IMR-90 (cell line): ENCODE measurements at regions not wholly inside any gene's neighbourhood (a gene's known extent, or its start where the extent isn't known, plus 50 kb on each side); places are given as distances from the start of the nearest gene placed in this dataset.

ENCODE experiments used
- ATAC-seq: fragments of 200-7000 bp; cut with Tn5 transposase; 2 replicates; pipeline ENCODE4 v1.9.1; 2020; ENCODE audit warnings: low read depth, mild to moderate bottlenecking, moderate library complexity
- BruUV-seq: library from RNA; stranded (reverse); fragments of 400-500 nt; replicated peaks from 2 replicates; lab custom pipeline; 2021; lab: Mats Ljungman, UMichigan
- CTCF ChIA-PET: fragments of 300-600 bp; formaldehyde crosslinking; extraction: SDS; loops from one replicate; lab custom pipeline; 2021; ENCODE audit warnings: antibody characterized with exemption; lab: Yijun Ruan, JAX
- POLR2A ChIA-PET: fragments of 300-600 bp; sonication (Branson Sonifier 250); formaldehyde crosslinking; loops from one replicate; lab custom pipeline; 2022; ENCODE audit warnings: antibody characterized with exemption; ENCODE audit not compliant: unreplicated experiment; lab: Charles Lee
- DNase-seq: peaks from one replicate; pipeline ENCODE4 v3.0.0; 2013
- H2AFZ ChIP-seq: replicated peaks from 2 replicates; pipeline ENCODE3; 2013; ENCODE audit warnings: low read length, mild to moderate bottlenecking; ENCODE audit not compliant: poor library complexity
- H2AK5ac ChIP-seq: 2 replicates; pipeline ENCODE4 v1.6.1; 2013; ENCODE audit warnings: low read depth, low read length, inconsistent platforms
- H2AK9ac ChIP-seq: replicated peaks from 2 replicates; pipeline ENCODE3; 2013; ENCODE audit warnings: mild to moderate bottlenecking, low read depth, low read length, moderate library complexity; ENCODE audit not compliant: poor library complexity
- H2BK120ac ChIP-seq: 2 replicates; pipeline ENCODE4 v1.6.1; 2013; ENCODE audit warnings: low read depth, low read length, inconsistent platforms
- H2BK15ac ChIP-seq: 3 replicates; pipeline ENCODE4 v1.6.1; 2013; ENCODE audit warnings: low read depth, low read length, inconsistent platforms
- H2BK20ac ChIP-seq: 2 replicates; pipeline ENCODE4 v1.6.1; 2013; ENCODE audit warnings: low read depth, mild to moderate bottlenecking, inconsistent platforms, low read length, moderate library complexity
- H2BK5ac ChIP-seq: 2 replicates; pipeline ENCODE4 v1.6.1; 2013; ENCODE audit warnings: mild to moderate bottlenecking, low read depth, low read length, inconsistent platforms; ENCODE audit not compliant: poor library complexity, severe bottlenecking
- H3K14ac ChIP-seq: replicated peaks from 2 replicates; pipeline ENCODE4 v1.6.1; 2013; ENCODE audit warnings: low read depth, low read length, inconsistent platforms
- H3K18ac ChIP-seq: 2 replicates; pipeline ENCODE4 v1.6.1; 2013; ENCODE audit warnings: low read depth, low read length, control low read depth
- H3K23ac ChIP-seq: 2 replicates; pipeline ENCODE4 v1.6.1; 2013; ENCODE audit warnings: low read depth, low read length, inconsistent platforms
- H3K27ac ChIP-seq: 2 replicates; pipeline ENCODE4 v1.5.1; 2013; ENCODE audit warnings: mild to moderate bottlenecking, control low read depth, low read length; ENCODE audit not compliant: insufficient read depth
- H3K27me3 ChIP-seq: 2 replicates; pipeline ENCODE4 v1.6.1; 2013; ENCODE audit warnings: low read length; ENCODE audit not compliant: control insufficient read depth, insufficient read depth
- H3K36me3 ChIP-seq: 2 replicates; pipeline ENCODE4 v1.6.1; 2013; ENCODE audit warnings: low read length, mixed read lengths; ENCODE audit not compliant: control insufficient read depth, insufficient read depth
- H3K4ac ChIP-seq: 2 replicates; pipeline ENCODE4 v1.6.1; 2013; ENCODE audit warnings: low read depth, low read length, inconsistent platforms
- H3K4me1 ChIP-seq: 2 replicates; pipeline ENCODE4 v1.6.1; 2013; ENCODE audit warnings: low read length, mixed read lengths; ENCODE audit not compliant: control insufficient read depth, insufficient read depth
- H3K4me2 ChIP-seq: 2 replicates; pipeline ENCODE4 v1.6.1; 2013; ENCODE audit warnings: low read depth, mild to moderate bottlenecking, control low read depth, low read length, moderate library complexity
- H3K4me3 ChIP-seq: 2 replicates; pipeline ENCODE4 v1.5.1; 2013; ENCODE audit warnings: low read depth, mild to moderate bottlenecking, control low read depth, low read length, moderate library complexity; ENCODE audit not compliant: insufficient read depth
- H3K56ac ChIP-seq: 2 replicates; pipeline ENCODE4 v1.6.1; 2013; ENCODE audit warnings: low read length, inconsistent platforms; ENCODE audit not compliant: insufficient read depth; ENCODE audit errors: extremely low read depth
- H3K79me1 ChIP-seq, 2 experiments: 2 replicates each; pipeline ENCODE4 v1.6.1; 2013; ENCODE audit warnings: low read length in 2 of 2, inconsistent platforms in 1 of 2, low read depth in 1 of 2
- H3K9ac ChIP-seq: 2 replicates; pipeline ENCODE4 v1.6.1; 2013; ENCODE audit warnings: low read depth, low read length, control low read depth
- H3K9me1 ChIP-seq: 2 replicates; pipeline ENCODE4 v1.6.1; 2013; ENCODE audit warnings: low read length, inconsistent platforms; ENCODE audit not compliant: insufficient read depth
- H3K9me3 ChIP-seq: 2 replicates; pipeline ENCODE4 v1.6.1; 2013; ENCODE audit warnings: low read length; ENCODE audit not compliant: control insufficient read depth, insufficient read depth
- H4K20me1 ChIP-seq: 2 replicates; pipeline ENCODE4 v1.6.1; 2013; ENCODE audit warnings: low read length, inconsistent platforms; ENCODE audit not compliant: insufficient read depth
- H4K5ac ChIP-seq: 2 replicates; pipeline ENCODE4 v1.6.1; 2013; ENCODE audit warnings: mild to moderate bottlenecking, low read depth, low read length, control low read depth
- H4K8ac ChIP-seq, 2 experiments: 2 replicates each; pipeline ENCODE4 v1.6.1; 2013; ENCODE audit warnings: low read depth in 2 of 2, low read length in 2 of 2, control low read depth in 1 of 2, inconsistent platforms in 1 of 2
- H4K91ac ChIP-seq: 2 replicates; pipeline ENCODE4 v1.6.1; 2013; ENCODE audit warnings: low read depth, low read length, inconsistent platforms; ENCODE audit not compliant: insufficient read depth
- CHD1 ChIP-seq: IDR thresholded peaks from 2 replicates; pipeline ENCODE4 v1.6.1; 2012; ENCODE audit warnings: low read depth, low read length, improper control_type of control experiment
- NFE2L2 ChIP-seq: fragments of 150-350 bp; IDR thresholded peaks from 2 replicates; pipeline ENCODE4 v1.6.1; 2016; ENCODE audit warnings: low read depth, mild to moderate bottlenecking, low read length
- POLR2A ChIP-seq: IDR thresholded peaks from 2 replicates; pipeline ENCODE4 v1.6.1; 2012; ENCODE audit warnings: mild to moderate bottlenecking, low read depth, low read length
- dilution Hi-C: fragments of 300-500 bp; cut with HindIII; formaldehyde crosslinking; loops from one replicate; pipeline ENCODE4 v1.14.3; 2018; ENCODE audit warnings: low sequenced_read_pairs; ENCODE audit not compliant: unreplicated experiment
- in situ Hi-C: fragments of 300-500 bp; cut with MboI; formaldehyde crosslinking; loops from 3 replicates; pipeline ENCODE4 v1.14.3; 2019; ENCODE audit warnings: low sequenced_read_pairs, inconsistent platforms, mixed read lengths
- intact Hi-C: fragments of 100-400 bp; cut with micrococcal nuclease; formaldehyde crosslinking; loops from 2 replicates; pipeline ENCODE4 v1.10.0; 2022
- TF ChIP-seq, protein P1 (sequence below): fragments of 150-350 bp; IDR thresholded peaks from 2 replicates; pipeline ENCODE4 v1.6.1; 2017; ENCODE audit warnings: mild to moderate bottlenecking, antibody characterized with exemption, low read length, low read depth
- TF ChIP-seq, protein P2 (sequence below): fragments of 150-350 bp; IDR thresholded peaks from 2 replicates; pipeline ENCODE4 v1.6.1; 2016; ENCODE audit warnings: low read depth, mild to moderate bottlenecking, low read length, moderate library complexity, borderline replicate concordance

DNA sequence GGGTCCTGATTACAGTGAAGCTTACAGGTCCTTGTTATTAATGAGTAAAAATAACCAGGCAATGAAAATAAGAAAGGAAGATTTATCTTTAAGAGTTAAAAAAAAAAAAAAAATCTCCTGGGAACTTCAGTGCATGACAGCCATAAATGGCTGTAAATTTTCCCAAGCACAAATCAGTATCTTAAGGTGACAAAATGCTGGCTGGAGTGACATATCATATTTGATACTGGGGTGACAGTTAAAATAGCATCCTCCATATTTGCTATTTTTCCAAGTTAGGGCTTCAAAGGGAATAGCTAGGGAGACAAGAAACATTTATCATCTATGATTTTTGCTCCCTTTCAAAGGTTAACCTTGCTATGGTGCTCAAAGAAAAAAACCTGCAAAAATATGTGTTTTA lies 226.6 kb downstream of the PRDM2 start:
- H3K4me2 ChIP-seq: no peak overlapping the region
- no peak overlapping the region for H3K4me3 ChIP-seq
- no peak overlapping the region for H3K56ac ChIP-seq
- peaks cover 21% of the 10 kb centered on the region for H3K9me3 ChIP-seq
- ATAC-seq (no peak), DNase-seq (no peak)
- CTCF ChIA-PET: no interaction called here
- no peak overlapping the region for H3K27ac ChIP-seq
- POLR2A ChIA-PET: no interaction called here
- intact Hi-C loops: no loop called here
- no peak overlapping the region for H2BK15ac ChIP-seq
- H2BK20ac ChIP-seq: no peak overlapping the region
- H3K9me1 ChIP-seq: no peaks in the 10 kb centered on the region
- no peak overlapping the region for H3K23ac ChIP-seq
- no peaks in the 10 kb centered on the region for H3K36me3 ChIP-seq
- in situ Hi-C loops: no loop called here
- H4K20me1 ChIP-seq: no peaks in the 10 kb centered on the region
- H4K8ac ChIP-seq: no peak overlapping the region
- no TSS peak for BruUV-seq
- H3K4me1 ChIP-seq: no peaks in the 10 kb centered on the region
- H2BK5ac ChIP-seq: no peak overlapping the region
- H3K79me1 ChIP-seq: no peaks in the 10 kb centered on the region
- H3K9ac ChIP-seq: no peak overlapping the region
- H3K4ac ChIP-seq: no peak overlapping the region
- no peak overlapping the region for H4K91ac ChIP-seq
- no peak overlapping the region for H2AFZ ChIP-seq
- TF ChIP-seq NFE2L2 (no peak), POLR2A (no peak), CHD1 (no peak)
- TF ChIP-seq, protein P1, sequence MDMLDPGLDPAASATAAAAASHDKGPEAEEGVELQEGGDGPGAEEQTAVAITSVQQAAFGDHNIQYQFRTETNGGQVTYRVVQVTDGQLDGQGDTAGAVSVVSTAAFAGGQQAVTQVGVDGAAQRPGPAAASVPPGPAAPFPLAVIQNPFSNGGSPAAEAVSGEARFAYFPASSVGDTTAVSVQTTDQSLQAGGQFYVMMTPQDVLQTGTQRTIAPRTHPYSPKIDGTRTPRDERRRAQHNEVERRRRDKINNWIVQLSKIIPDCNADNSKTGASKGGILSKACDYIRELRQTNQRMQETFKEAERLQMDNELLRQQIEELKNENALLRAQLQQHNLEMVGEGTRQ: no peak
- TF ChIP-seq, protein P2, sequence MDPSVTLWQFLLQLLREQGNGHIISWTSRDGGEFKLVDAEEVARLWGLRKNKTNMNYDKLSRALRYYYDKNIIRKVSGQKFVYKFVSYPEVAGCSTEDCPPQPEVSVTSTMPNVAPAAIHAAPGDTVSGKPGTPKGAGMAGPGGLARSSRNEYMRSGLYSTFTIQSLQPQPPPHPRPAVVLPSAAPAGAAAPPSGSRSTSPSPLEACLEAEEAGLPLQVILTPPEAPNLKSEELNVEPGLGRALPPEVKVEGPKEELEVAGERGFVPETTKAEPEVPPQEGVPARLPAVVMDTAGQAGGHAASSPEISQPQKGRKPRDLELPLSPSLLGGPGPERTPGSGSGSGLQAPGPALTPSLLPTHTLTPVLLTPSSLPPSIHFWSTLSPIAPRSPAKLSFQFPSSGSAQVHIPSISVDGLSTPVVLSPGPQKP: no peak
- H3K14ac ChIP-seq: no peak overlapping the region
- dilution Hi-C loops: no loop called here
- H2AK9ac ChIP-seq: no peak overlapping the region
- no peak overlapping the region for H2BK120ac ChIP-seq
- H2AK5ac ChIP-seq: no peak overlapping the region
- no peaks in the 10 kb centered on the region for H3K27me3 ChIP-seq
- no peak overlapping the region for H3K18ac ChIP-seq
- H4K5ac ChIP-seq: no peak overlapping the region
